GM12891 (cell line): ENCODE measurements at regions not wholly inside any gene's neighbourhood (a gene's known extent, or its start where the extent isn't known, plus 50 kb on each side); places are given as distances from the start of the nearest gene placed in this dataset.

ENCODE experiments used
- DNase-seq: peaks from one replicate; pipeline ENCODE4 v3.0.0; 2011; ENCODE audit warnings: low spot score; ENCODE audit not compliant: insufficient read length
- FAIRE-seq: peaks from 2 replicates; lab custom pipeline; 2011; peaks lifted over from hg19 to GRCh38; lab: Jason Lieb, UNC
- PAX5 ChIP-seq: IDR thresholded peaks from 2 replicates; pipeline ENCODE4 v1.6.1; 2011; ENCODE audit warnings: low read length, moderate library complexity, mild to moderate bottlenecking; ENCODE audit not compliant: insufficient read depth, severe bottlenecking
- POLR2A ChIP-seq: IDR thresholded peaks from 2 replicates; pipeline ENCODE4 v1.6.1; 2011; ENCODE audit warnings: low read depth, low read length, control low read depth
- POLR2AphosphoS5 ChIP-seq: IDR thresholded peaks from 2 replicates; pipeline ENCODE4 v1.6.1; 2011; ENCODE audit warnings: low read depth, low read length, control low read depth
- POU2F2 ChIP-seq: IDR thresholded peaks from 2 replicates; pipeline ENCODE4 v1.6.1; 2011; ENCODE audit warnings: low read depth, mild to moderate bottlenecking, control low read depth, low read length, moderate library complexity
- SPI1 ChIP-seq: IDR thresholded peaks from 2 replicates; pipeline ENCODE4 v1.6.1; 2011; ENCODE audit warnings: low read depth, low read length, control low read depth
- TAF1 ChIP-seq: IDR thresholded peaks from 2 replicates; pipeline ENCODE4 v1.6.1; 2011; ENCODE audit warnings: low read depth, low read length, control low read depth

DNA sequence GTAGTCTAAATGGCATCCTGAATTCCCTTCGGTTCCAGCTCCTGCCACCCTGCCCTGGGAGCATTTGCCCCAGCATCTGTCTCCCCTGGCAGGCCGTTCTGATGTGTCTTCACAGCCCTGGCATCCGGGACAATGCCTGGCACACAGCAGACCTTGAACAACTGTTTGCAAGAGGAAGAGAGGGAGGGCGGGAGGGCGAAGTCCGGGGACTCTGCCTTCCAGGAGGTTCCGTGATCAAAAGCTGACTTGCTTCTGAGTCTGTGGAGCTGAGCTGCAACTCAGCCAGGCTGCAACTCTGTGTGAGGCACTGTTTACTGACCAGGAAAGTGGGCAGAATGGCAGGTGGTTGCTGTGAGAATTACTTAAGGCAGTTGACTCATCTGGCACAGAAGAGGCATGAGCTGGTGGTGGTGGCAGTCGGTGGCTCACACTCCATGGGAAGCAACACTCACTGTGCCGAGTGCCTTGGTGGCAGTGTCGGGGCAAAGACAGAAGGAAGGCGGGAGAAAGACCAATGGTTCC is 61.1 kb upstream of the DLK1 start:
- DNase-seq (no peak), FAIRE-seq (no peak)
- TF ChIP-seq POU2F2 (no peak), POLR2A (no peak), PAX5 (no peak), POLR2AphosphoS5 (no peak), TAF1 (no peak), SPI1 (no peak)

DNA sequence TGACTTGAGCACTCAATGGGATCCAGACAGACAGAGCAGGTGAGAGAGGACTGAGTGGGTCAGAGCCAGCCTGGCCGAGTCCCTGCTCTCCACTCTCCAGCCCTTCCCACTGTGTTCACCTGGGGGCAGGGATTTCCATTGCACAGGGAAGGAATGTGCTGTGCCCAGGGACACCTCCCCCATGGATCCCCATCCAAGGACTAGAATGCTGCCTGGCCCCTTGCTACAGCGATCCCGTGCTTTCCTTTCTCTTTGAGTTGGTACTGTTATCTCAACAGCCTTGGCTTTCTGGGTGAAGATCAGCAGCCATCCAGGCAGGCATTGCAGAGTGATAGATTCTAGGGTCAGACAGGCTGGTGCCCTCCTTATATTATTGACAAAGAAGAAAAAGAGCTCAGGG is 60.3 kb upstream of the DLK1 start:
- no peak for DNase-seq
- no peak for FAIRE-seq
- TF ChIP-seq POU2F2: no peak
- no peak for TF ChIP-seq PAX5
- TF ChIP-seq TAF1: no peak
- TF ChIP-seq POLR2AphosphoS5: no peak
- TF ChIP-seq POLR2A: no peak
- TF ChIP-seq SPI1: no peak

DNA sequence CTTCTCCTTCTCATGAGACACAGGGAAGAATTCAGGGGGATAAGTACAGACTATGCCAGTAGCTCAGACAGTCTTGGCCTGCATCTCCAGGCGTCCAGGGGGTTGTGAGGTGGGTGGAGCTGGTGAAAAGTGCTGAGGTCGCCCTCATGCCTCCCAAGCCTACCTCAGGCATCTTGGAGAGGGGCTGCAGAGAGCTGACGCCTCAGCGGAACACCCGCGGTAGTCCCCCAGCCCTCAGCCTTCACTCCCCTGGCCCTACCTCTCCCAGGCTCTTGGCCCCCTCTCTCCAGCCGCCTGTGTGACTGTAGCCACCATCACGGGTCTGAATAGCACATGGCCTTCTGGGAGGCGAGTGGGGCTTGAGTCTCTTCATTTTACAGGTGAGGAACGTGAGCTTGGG is 59.8 kb upstream of the DLK1 start:
- FAIRE-seq (no peak), DNase-seq (no peak)
- TF ChIP-seq TAF1: no peak
- no peak for TF ChIP-seq POU2F2
- TF ChIP-seq PAX5: no peak
- TF ChIP-seq POLR2A: no peak

DNA sequence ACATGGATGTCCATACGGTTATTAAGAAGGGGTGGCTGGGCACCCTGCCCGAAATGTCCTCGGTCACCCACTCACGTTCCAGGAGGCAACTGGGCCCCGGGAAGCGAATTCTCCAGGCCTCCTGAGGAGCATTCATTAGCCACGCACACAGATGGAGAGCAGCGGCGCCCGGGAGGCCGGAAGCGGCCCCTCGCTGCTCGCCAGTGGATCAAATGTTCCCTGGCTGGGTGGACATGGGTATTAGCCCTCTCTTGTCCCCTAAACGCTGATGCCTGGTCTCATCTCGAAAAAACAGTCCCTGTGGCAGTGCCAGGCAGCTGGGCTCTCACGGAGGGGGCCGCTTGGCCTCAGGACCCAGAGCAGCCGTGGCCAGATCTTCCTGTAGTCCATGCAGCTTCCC is 59.0 kb upstream of the DLK1 start:
- TF ChIP-seq SPI1: no peak
- TF ChIP-seq POLR2A: no peak
- no peak for TF ChIP-seq PAX5
- no peak for TF ChIP-seq POLR2AphosphoS5
- TF ChIP-seq POU2F2: no peak
- no peak for TF ChIP-seq TAF1
- no peak for FAIRE-seq

DNA sequence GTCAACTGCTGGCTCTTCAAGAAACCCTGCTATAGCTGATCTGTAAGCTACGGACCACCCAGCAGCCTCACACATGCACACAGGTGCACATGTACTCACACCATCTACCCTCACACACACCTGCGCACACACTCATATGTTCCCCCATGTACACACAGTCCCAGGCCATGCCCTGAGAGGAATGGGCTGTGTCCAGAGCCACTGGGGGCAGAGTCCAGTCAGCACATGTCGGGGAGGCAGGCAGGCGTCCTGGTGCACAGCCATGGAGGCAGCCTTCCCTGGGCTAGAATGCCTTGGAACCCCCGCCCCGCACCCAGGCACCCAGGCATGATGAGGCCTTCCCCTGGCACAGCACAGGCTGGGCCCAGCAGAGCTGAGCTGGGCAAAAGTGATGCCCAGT is 58.3 kb upstream of the DLK1 start:
- DNase-seq (no peak), FAIRE-seq (no peak)

More for the DNA sequence above, 59.0 kb upstream of the DLK1 start:
- no peak for DNase-seq

DNA sequence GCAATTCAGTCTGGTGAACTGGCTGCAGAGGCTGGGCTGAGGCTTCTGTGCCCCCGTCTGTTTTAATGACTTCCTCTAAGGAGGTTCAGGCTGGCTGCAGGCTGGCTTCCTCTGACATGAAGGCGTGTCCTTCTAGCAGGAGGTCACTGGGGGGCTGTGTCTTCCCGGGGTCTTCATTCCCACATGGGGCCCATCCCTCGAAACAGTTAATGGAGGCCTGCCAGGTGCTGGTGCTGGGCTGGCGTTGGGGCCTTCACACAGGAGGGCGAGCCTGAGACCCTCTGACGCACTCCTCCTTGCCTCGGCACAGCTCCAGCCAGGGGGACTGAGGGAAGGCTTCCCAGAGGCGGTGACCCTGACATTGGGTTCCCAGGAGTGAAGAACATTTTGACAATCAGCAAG is 57.7 kb upstream of the DLK1 start:
- no peak for FAIRE-seq

More for the DNA sequence above, 58.3 kb upstream of the DLK1 start:
- TF ChIP-seq TAF1: no peak

DNA sequence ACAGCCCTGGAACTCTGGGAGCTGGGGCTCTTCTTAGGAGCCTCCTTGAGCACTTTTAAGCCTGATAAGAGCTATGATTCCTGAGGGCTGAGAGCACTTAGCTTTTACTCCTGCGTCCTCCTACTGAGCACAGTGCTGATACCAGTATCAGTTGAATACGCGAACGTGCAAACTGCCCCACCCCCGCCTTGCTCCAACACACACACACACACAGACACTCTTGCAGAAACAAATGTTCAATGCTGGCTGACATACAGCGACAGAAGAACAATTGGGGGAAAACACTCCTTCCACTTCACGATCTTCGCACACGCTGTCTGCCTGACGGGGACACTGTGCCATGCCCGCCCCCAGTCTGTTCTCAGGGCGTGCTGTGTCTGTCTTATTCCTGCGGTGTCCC is 57.2 kb upstream of the DLK1 start:
- TF ChIP-seq PAX5 (no peak), TAF1 (no peak), POLR2AphosphoS5 (no peak), SPI1 (no peak)
- no peak for FAIRE-seq
- DNase-seq: no peak

More for the DNA sequence above, 57.7 kb upstream of the DLK1 start:
- no peak for DNase-seq
- TF ChIP-seq SPI1 (no peak), POU2F2 (no peak)

DNA sequence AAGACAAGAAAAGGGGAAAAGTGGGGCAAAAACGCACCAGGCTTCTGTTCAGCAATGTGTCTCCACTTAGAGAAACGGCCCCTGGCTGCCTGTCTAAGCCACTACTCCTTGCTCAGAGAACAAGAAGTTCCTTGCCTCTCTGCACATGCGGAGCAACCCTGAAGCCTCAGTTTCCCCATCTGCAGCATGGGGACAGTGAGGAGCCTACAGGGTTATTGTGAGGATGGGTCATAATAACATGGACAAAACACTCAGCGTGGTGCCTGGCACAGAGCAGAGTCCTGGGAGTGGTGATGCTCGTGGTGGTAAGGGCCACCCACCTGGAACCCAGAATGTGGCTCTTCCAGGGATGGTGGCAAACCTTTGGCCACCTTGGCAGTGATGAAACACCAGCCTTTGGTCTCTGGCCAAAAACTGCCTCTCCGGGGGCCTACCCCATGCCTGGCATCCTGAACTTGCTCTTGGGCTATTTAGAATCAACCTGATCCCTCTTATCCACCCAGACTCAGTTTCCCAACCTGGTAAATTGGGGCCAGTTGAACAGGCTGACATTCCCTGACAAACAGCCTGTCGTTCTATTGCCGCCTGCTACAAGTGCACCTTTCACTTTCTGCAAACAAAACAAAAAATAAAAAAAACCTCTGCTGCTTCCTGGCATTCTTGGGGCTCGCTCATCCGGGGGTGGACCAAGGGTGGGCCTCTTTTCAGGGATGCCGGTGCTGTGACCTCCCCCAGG is 56.5 kb upstream of the DLK1 start:
- no peak for TF ChIP-seq POU2F2
- FAIRE-seq (no peak), DNase-seq (no peak)

DNA sequence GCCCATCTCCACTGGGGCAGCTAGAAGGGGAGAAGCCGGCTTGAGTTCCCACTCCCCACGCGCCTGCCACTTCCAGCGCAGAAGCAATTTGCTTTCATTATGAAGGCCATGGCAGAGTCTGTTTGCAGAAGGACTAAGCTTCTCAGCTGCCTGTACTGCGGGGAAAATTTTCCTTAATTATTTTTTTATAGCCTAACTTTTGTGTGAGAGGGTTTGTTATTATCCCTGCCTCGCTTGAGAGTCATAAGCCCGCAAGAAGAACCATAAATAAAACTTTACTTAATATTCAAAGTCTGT is 56.0 kb upstream of the DLK1 start:
- DNase-seq (no peak), FAIRE-seq (no peak)
- no peak for TF ChIP-seq POLR2AphosphoS5
- no peak for TF ChIP-seq POLR2A
- TF ChIP-seq POU2F2: no peak
- TF ChIP-seq TAF1: no peak
- no peak for TF ChIP-seq PAX5
- no peak for TF ChIP-seq SPI1

DNA sequence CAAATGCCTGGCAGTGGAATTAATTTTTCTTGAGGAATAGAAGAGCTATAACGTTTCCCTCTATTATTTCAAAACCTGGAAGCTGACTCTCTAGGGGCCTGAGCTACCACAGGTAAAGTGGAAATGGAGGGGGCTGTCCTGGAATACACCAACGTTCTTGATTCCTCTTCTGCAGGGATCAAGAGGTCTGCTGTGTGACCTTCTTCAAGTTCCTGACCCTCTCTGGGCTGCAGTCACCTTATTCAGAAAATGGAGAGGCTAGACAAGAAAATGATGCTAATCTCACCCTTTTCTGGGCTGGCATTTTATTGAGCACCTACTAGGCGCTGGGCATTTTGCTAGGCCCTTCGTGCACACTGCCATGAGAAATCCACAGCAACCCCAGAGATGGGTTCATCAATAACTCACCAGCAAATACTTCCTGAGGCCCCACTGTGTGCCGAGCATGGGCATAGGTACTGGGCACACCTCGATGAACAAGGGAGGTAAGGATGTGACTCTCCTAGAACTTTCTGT is 55.2 kb upstream of the DLK1 start:
- DNase-seq: no peak
- no peak for TF ChIP-seq POU2F2
- no peak for FAIRE-seq

DNA sequence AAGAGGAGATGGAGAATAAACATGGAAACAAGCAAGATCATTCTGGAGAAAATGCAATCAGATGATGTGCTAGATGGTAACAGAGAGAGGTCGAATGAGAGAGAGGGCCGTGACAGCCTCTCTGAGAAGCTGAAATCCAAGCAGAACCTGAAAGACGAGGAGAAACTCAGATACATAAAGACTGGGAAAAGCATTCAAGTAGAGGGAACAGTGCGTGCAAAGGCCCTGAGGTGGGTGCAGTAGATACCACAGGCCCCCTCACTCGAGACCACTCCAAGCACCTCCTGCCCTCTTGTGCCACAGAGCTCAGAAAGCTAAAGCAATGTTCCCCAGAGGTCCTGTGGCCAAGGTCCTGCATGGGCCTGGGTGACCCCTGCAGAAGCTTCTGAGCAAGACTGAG is 54.8 kb upstream of the DLK1 start:
- FAIRE-seq (no peak), DNase-seq (no peak)
- TF ChIP-seq POLR2A (no peak), POLR2AphosphoS5 (no peak), SPI1 (no peak), TAF1 (no peak), POU2F2 (no peak), PAX5 (no peak)
